GM12891 (cell line): ENCODE measurements at regions not wholly inside any gene's neighbourhood (a gene's known extent, or its start where the extent isn't known, plus 50 kb on each side); places are given as distances from the start of the nearest gene placed in this dataset.

Source experiments
- PAX5 ChIP-seq: IDR thresholded peaks from 2 replicates; pipeline ENCODE4 v1.6.1; 2011; ENCODE audit warnings: low read length, moderate library complexity, mild to moderate bottlenecking; ENCODE audit not compliant: insufficient read depth, severe bottlenecking
- POLR2A ChIP-seq: IDR thresholded peaks from 2 replicates; pipeline ENCODE4 v1.6.1; 2011; ENCODE audit warnings: low read depth, low read length, control low read depth
- POLR2AphosphoS5 ChIP-seq: IDR thresholded peaks from 2 replicates; pipeline ENCODE4 v1.6.1; 2011; ENCODE audit warnings: low read depth, low read length, control low read depth
- TAF1 ChIP-seq: IDR thresholded peaks from 2 replicates; pipeline ENCODE4 v1.6.1; 2011; ENCODE audit warnings: low read depth, low read length, control low read depth

DNA sequence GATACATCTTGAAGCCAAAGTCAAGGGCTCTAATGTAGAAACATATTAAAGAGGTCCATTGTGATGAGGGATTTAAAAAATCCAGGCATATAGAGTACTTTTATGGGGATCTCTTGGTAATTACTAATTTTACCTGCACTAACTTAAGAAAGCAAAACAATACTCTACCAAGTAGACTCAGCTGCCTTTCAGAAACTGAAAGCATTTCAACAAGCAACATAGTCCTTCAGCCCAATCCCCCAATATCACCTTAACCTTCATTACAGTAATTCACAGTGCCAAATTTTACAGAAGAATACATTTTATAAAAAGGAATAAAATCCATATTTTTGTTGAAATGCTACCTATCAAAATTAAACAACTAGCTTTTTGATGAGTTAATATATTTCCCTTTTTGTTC, 422.9 kb downstream of the DTHD1 start:
- TF ChIP-seq TAF1: no peak
- no peak for TF ChIP-seq POLR2AphosphoS5
- TF ChIP-seq POLR2A: no peak
- TF ChIP-seq PAX5: no peak
